Kidney (tissue), 13 donors: ENCODE measurements at regions not wholly inside any gene's neighbourhood (a gene's known extent, or its start where the extent isn't known, plus 50 kb on each side); places are given as distances from the start of the nearest gene placed in this dataset.

Source experiments
- DNase-seq, 5 donors: peaks; one replicate each; pipeline ENCODE4 v3.0.0-alpha.2; 2013 to 2020
- FAIRE-seq: peaks from 2 replicates; lab custom pipeline; 2012; peaks lifted over from hg19 to GRCh38; lab: Jason Lieb, UNC
- H3K27ac ChIP-seq, 2 donors: one replicate each; pipeline ENCODE4 v1.7.0; 2013; ENCODE audit warnings: low read depth in 2 of 2, low read length in 2 of 2, inconsistent platforms in 1 of 2
- H3K27me3 ChIP-seq: one replicate; pipeline ENCODE4 v1.7.1; 2013; ENCODE audit warnings: low read length, inconsistent platforms; ENCODE audit not compliant: control insufficient read depth, insufficient read depth
- H3K36me3 ChIP-seq, 3 donors: one replicate each; pipeline versions ENCODE4 v1.7.0 to v1.7.1; 2013; ENCODE audit warnings: low read length in 3 of 3, control low read depth in 1 of 3, inconsistent platforms in 1 of 3; ENCODE audit not compliant: insufficient read depth in 3 of 3, control insufficient read depth in 2 of 3
- H3K4me1 ChIP-seq, 3 donors: one replicate each; pipeline versions ENCODE4 v1.7.0 to v1.7.1; 2013; ENCODE audit warnings: low read length in 3 of 3, inconsistent platforms in 1 of 3, low read depth in 1 of 3; ENCODE audit not compliant: control insufficient read depth in 2 of 3, insufficient read depth in 2 of 3
- H3K4me3 ChIP-seq, 3 donors: one replicate each; pipeline versions ENCODE4 v1.7.0 to v1.8.1; 2013; ENCODE audit warnings: low read length in 3 of 3, control low read depth in 1 of 3, inconsistent platforms in 1 of 3
- H3K9ac ChIP-seq, 3 donors: one replicate each; pipeline versions ENCODE4 v1.7.0 to v1.7.1; 2013; ENCODE audit warnings: low read length in 3 of 3, control low read depth in 1 of 3, inconsistent platforms in 1 of 3
- H3K9me3 ChIP-seq, 3 donors: one replicate each; pipeline versions ENCODE4 v1.7.0 to v1.7.1; 2013; ENCODE audit warnings: low read length in 3 of 3, control low read depth in 1 of 3, inconsistent platforms in 1 of 3; ENCODE audit not compliant: control insufficient read depth in 2 of 3, insufficient read depth in 1 of 3
- intact Hi-C: fragments of 100-400 bp; cut with DNase I; formaldehyde crosslinking; loops from one replicate; pipeline ENCODE4 v1.11.1; 2022
- TF ChIP-seq, protein P1 (sequence below): IDR thresholded peaks from 3 replicates; pipeline ENCODE4 v1.5.1; 2012; ENCODE audit warnings: mild to moderate bottlenecking, moderate library complexity, borderline replicate concordance; ENCODE audit not compliant: insufficient read depth; ENCODE audit errors: extremely low read depth
- donor health status: control.
- donor health status: control.
- donor health status: control.
- donor health status: control.
- donor health status: control.
- donor health status: DM: yes; HTN: yes; CAD: no.
- donor health status: Normal renal cell carcinoma (clear cell type).

DNA sequence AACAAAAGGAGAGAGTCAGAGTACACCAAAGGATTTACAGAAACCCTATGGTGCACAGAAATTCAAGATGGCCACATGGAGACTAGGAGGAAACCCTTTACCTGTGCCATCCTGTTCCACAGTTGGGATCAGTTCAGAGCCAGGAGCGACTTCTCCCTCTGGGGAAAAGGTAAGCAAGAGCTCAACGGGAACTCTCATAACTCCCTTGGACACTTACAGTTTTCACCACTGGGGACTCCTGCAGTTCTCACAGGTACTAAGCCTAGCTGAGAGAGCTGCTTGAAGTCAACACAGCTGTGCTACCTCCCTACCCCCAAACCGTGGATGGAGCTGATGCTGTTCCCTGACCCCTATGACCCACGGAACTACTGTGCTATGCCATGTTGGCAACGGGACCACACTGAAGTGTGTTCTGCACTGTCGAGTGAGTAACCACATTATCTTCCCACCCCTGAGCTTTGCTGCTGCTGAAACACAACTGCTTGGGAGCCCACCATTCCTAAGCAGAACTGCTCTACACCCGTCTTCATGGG is 606.8 kb downstream of the GBE1 start:
- FAIRE-seq, result no peak
- H3K36me3 ChIP-seq, result no peaks in the 10 kb centered on the region

DNA sequence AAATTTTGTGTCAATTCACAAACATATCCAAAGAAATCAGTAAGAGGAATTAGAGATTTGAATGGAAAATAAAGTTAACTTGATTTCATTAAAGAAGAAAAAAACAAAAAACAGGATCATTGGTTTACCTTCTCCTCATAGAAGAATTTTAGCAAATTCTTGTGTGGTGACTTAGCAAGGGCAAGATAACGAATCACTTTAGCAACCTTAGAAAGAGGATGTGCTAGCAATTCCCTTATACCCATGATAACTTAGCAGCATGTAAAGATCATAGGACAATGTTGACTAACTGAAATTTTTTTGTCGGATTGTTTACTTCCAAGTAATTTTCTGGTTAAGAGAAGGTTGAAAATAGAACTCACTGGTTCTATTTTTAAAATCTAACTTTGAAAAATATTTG is 609.3 kb downstream of the GBE1 start:
- Histone ChIP-seq H3K36me3 (no peaks in the 10 kb centered on the region), H3K4me3 (no peak overlapping the region), H3K4me1 (no peaks in the 10 kb centered on the region), H3K27me3 (no peaks in the 10 kb centered on the region), H3K27ac (no peak overlapping the region), H3K9ac (no peak overlapping the region), H3K9me3 (peaks cover 0 to 4% (median 0%) of the 10 kb centered on the region in 3 donors)
- TF ChIP-seq, protein P1, sequence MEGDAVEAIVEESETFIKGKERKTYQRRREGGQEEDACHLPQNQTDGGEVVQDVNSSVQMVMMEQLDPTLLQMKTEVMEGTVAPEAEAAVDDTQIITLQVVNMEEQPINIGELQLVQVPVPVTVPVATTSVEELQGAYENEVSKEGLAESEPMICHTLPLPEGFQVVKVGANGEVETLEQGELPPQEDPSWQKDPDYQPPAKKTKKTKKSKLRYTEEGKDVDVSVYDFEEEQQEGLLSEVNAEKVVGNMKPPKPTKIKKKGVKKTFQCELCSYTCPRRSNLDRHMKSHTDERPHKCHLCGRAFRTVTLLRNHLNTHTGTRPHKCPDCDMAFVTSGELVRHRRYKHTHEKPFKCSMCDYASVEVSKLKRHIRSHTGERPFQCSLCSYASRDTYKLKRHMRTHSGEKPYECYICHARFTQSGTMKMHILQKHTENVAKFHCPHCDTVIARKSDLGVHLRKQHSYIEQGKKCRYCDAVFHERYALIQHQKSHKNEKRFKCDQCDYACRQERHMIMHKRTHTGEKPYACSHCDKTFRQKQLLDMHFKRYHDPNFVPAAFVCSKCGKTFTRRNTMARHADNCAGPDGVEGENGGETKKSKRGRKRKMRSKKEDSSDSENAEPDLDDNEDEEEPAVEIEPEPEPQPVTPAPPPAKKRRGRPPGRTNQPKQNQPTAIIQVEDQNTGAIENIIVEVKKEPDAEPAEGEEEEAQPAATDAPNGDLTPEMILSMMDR, result no peak
- FAIRE-seq (no peak), DNase-seq (no peak)
- intact Hi-C loops, result no loop called here

More for the DNA sequence above, 606.8 kb downstream of the GBE1 start:
- Histone ChIP-seq H3K27ac (no peak overlapping the region), H3K27me3 (no peaks in the 10 kb centered on the region), H3K4me1 (no peaks in the 10 kb centered on the region), H3K9me3 (peaks cover 0 to 4% (median 0%) of the 10 kb centered on the region in 3 donors), H3K9ac (no peak overlapping the region), H3K4me3 (no peak overlapping the region)
- intact Hi-C loops, result no loop called here
- DNase-seq, result no peak
- TF ChIP-seq, protein P1, result no peak

DNA sequence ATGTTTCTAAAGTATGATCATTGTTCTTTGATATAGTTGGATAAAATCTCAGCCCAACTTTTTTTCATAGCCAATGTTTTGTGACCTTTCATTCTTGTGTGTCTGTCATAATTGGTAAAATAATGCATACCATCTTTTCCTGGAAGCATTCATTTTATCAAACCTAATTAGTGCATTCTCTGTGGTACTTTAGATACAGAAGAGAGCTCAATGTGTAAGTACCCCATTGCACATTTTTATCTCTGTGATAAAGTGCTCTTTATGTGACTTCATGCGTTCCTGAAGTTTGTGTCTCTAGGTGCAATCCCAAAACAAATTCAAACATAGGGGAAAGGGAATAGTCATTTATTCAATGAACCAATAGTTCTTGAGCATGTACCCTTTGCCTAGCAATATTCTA is 628.5 kb downstream of the GBE1 start:
- no peak overlapping the region for H3K4me3 ChIP-seq
- DNase-seq, result no peak
- no peaks in the 10 kb centered on the region for H3K4me1 ChIP-seq
- no peaks in the 10 kb centered on the region for H3K36me3 ChIP-seq
- no peaks in the 10 kb centered on the region for H3K27me3 ChIP-seq
- TF ChIP-seq, protein P1, result no peak
- no peak overlapping the region for H3K9ac ChIP-seq
- intact Hi-C loops, result no loop called here
- FAIRE-seq, result no peak
- no peaks in the 10 kb centered on the region for H3K9me3 ChIP-seq
- H3K27ac ChIP-seq, result no peak overlapping the region
